ENCODE measurements at regions not wholly inside any gene's neighbourhood (a gene's known extent, or its start where the extent isn't known, plus 50 kb on each side); places are given as distances from the start of the nearest gene placed in this dataset.

DNA sequence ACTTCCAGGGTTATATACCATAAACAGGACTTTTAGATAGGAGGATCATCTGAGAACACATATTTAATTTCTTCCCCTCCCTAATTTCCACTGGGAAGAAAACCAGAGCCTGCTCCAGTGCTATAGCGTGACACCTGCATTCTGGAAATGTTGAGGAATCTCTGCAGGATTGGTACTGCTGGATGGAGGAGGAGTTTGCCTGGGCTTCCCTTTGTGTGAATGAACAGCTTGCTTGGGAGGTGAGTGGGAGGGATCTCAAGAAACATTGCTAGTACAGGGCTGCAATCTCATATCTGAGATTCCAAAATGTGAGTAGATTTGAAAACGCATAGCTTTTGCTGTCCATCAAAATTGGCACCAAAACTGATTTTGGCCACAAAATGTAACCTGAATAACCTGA, 295.9 kb upstream of the RGMA start:
- ATAC-seq (no peak), DNase-seq (no peak)
- 81 to 85% (median 82%) methylated on average over 2 of the region's 2 CpGs for WGBS, 4 donors
- H3K4me1 ChIP-seq: peaks cover 0 to 3% (median 0%) of the 10 kb centered on the region in 12 donors
- TF ChIP-seq POLR2A (IDR thresholded peaks at IDR 0.05) (no peak), CTCF (IDR thresholded peaks at IDR 0.05) (no peak)
- H3K27me3 ChIP-seq: peaks cover 0 to 6% (median 0%) of the 10 kb centered on the region in 9 donors
- intact Hi-C loops (cut with DNase I): no loop called here
- no peaks in the 10 kb centered on the region for H3K9me3 ChIP-seq
- H3K27ac ChIP-seq: no peak overlapping the region
- no peaks in the 10 kb centered on the region for H3K36me3 ChIP-seq
- H3K4me3 ChIP-seq: no peak overlapping the region

DNA sequence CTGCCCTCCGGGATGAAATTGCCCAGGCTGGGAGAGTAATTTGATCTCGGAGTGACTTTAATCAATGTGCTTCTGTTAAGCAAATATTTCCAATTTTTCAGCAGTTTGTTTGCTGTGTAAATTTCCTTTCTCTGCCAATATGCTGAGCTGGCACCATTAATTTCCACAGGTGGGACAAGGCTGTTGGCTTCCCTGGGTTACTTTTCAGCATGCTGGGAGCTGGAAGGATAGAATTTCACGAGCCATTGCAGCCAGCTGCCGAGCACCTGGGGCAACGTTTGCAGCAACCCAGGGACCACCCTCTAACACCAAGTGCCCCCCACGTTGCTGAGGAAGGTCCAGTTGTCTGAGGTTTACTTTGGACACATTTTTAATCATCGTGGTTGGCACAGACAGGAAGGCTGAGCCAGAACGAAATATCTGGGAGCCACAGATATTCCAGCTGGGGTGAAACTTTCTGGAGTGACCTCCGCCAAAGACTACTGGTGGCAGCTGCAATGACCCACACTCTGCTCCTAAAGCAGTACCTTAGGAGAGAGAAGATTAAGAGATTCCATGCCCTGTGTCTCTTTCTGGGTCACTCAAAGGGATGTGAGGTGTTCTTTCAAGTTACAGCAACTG, 293.3 kb upstream of the RGMA start:
- H3K36me3 ChIP-seq: no peaks in the 10 kb centered on the region
- no peak overlapping the region for H3K4me3 ChIP-seq
- H3K27ac ChIP-seq: no peak overlapping the region
- 47 to 54% (median 51%) methylated on average over 9 of the region's 9 CpGs for WGBS, 4 donors
- H3K4me1 ChIP-seq: no peaks in the 10 kb centered on the region
- DNase-seq (no peak), ATAC-seq (no peak)
- peaks cover 0 to 6% (median 0%) of the 10 kb centered on the region in 9 donors for H3K27me3 ChIP-seq
- no peaks in the 10 kb centered on the region for H3K9me3 ChIP-seq
- TF ChIP-seq CTCF (IDR thresholded peaks at IDR 0.05) (no peak), POLR2A (IDR thresholded peaks at IDR 0.05) (no peak)
- intact Hi-C loops (cut with DNase I): no loop called here

GRCh38 chr15:93378558-93378957, 289.5 kb upstream of the RGMA start:
- H3K9me3 ChIP-seq: no peaks in the 10 kb centered on the region
- DNase-seq: no peak
- 80 to 88% (median 86%) methylated on average over 8 of the region's 8 CpGs for WGBS, 4 donors
- peak overlapping the region in 1 of 12 donors; percentile 11 for H3K27ac ChIP-seq
- intact Hi-C loops (cut with DNase I): no loop called here
- no peaks in the 10 kb centered on the region for H3K4me1 ChIP-seq
- H3K36me3 ChIP-seq: no peaks in the 10 kb centered on the region
- no peak for ATAC-seq
- H3K27me3 ChIP-seq: peaks cover 0 to 7% (median 0%) of the 10 kb centered on the region in 9 donors
- no peak overlapping the region for H3K4me3 ChIP-seq
- TF ChIP-seq CTCF (IDR thresholded peaks at IDR 0.05) (no peak), POLR2A (IDR thresholded peaks at IDR 0.05) (no peak)

DNA sequence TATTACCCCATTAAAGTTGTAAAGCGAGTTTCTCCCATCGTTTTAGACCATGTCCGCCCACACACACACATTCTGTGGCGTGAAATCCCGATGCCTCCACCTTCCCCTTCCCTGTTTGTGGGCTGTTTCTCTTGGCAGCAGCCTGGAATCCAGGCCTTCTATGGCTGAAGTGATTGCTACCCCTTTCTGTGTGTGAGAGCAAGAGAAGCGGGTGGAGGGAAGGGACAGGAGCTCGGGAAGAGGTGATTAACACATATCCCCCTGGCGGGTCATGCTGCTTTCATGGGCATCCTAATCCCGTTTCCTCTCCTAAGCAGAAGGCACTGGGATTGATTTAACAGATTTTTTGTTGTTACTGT, 283.8 kb upstream of the RGMA start:
- H3K27me3 ChIP-seq: peaks cover 0 to 27% (median 0%) of the 10 kb centered on the region in 9 donors
- no peaks in the 10 kb centered on the region for H3K9me3 ChIP-seq
- no peak overlapping the region for H3K27ac ChIP-seq
- DNase-seq (no peak), ATAC-seq (no peak)
- TF ChIP-seq CTCF (IDR thresholded peaks at IDR 0.05) (no peak), POLR2A (IDR thresholded peaks at IDR 0.05) (no peak)
- 63 to 74% (median 68%) methylated on average over 9 of the region's 9 CpGs for WGBS, 4 donors
- no peaks in the 10 kb centered on the region for H3K36me3 ChIP-seq
- no peak overlapping the region for H3K4me3 ChIP-seq
- no peaks in the 10 kb centered on the region for H3K4me1 ChIP-seq
- intact Hi-C loops (cut with DNase I): no loop called here
